22Rv1 (cell line): ENCODE measurements at regions not wholly inside any gene's neighbourhood (a gene's known extent, or its start where the extent isn't known, plus 50 kb on each side); places are given as distances from the start of the nearest gene placed in this dataset.

Experiments used
- CTCF ChIP-seq: fragments of 450-650 bp; IDR thresholded peaks from 2 replicates; pipeline ENCODE4 v1.5.1; 2017; ENCODE audit warnings: mild to moderate bottlenecking
- ZFX ChIP-seq: fragments of 450-650 bp; IDR thresholded peaks from 2 replicates; pipeline ENCODE4 v1.6.1; 2017; ENCODE audit warnings: antibody characterized with exemption, borderline replicate concordance

GRCh38 chr9:79968533-79968932 is 396.8 kb downstream of the TLE4 start:
- TF ChIP-seq CTCF (no peak), ZFX (no peak)
